ENCODE measurements at regions not wholly inside any gene's neighbourhood (a gene's known extent, or its start where the extent isn't known, plus 50 kb on each side); places are given as distances from the start of the nearest gene placed in this dataset.

- H3K9me3 Mint-ChIP-seq = no peaks in the 10 kb centered on the region
- no peak for ATAC-seq (replicated peaks)
Observed at GRCh38 chr11:122241566-122241965, 125.6 kb upstream of the BLID start.

GRCh38 chr11:122240638-122241037 lies 124.6 kb upstream of the BLID start:
- no peak overlapping the region for H3K27ac Mint-ChIP-seq
- no peak overlapping the region for H3K4me3 Mint-ChIP-seq
- no peaks in the 10 kb centered on the region for H3K9me3 Mint-ChIP-seq
- no peaks in the 10 kb centered on the region for H3K4me1 Mint-ChIP-seq
- H3K27me3 Mint-ChIP-seq = peaks cover 4% of the 10 kb centered on the region
- no peaks in the 10 kb centered on the region for H3K36me3 Mint-ChIP-seq (ENCODE audit: low read depth)
- no peak for ATAC-seq (replicated peaks)

More at GRCh38 chr11:122241566-122241965, 125.6 kb upstream of the BLID start:
- Mint-ChIP-seq H3K4me1 (no peaks in the 10 kb centered on the region), H3K27ac (no peak overlapping the region), H3K27me3 (peaks cover 7% of the 10 kb centered on the region), H3K36me3 (ENCODE audit: low read depth) (no peaks in the 10 kb centered on the region), H3K4me3 (no peak overlapping the region)

- Mint-ChIP-seq H3K36me3 (ENCODE audit: low read depth) (no peaks in the 10 kb centered on the region), H3K9me3 (no peaks in the 10 kb centered on the region), H3K4me1 (no peaks in the 10 kb centered on the region), H3K4me3 (no peak overlapping the region), H3K27ac (no peak overlapping the region), H3K27me3 (no peaks in the 10 kb centered on the region)
- ATAC-seq (replicated peaks) = no peak
Observed at GRCh38 chr11:122235615-122236014, 119.6 kb upstream of the BLID start.

- H3K27me3 Mint-ChIP-seq = no peaks in the 10 kb centered on the region
- ATAC-seq (replicated peaks) = no peak
Observed at GRCh38 chr11:122234780-122235179, 118.8 kb upstream of the BLID start.

GRCh38 chr11:122234257-122234656 lies 118.2 kb upstream of the BLID start:
- ATAC-seq (replicated peaks) = no peak
- no peaks in the 10 kb centered on the region for H3K36me3 Mint-ChIP-seq (ENCODE audit: low read depth)
- H3K4me1 Mint-ChIP-seq = no peaks in the 10 kb centered on the region
- no peaks in the 10 kb centered on the region for H3K27me3 Mint-ChIP-seq
- H3K4me3 Mint-ChIP-seq = no peak overlapping the region
- H3K27ac Mint-ChIP-seq = no peak overlapping the region
- no peaks in the 10 kb centered on the region for H3K9me3 Mint-ChIP-seq

More at GRCh38 chr11:122234780-122235179, 118.8 kb upstream of the BLID start:
- Mint-ChIP-seq H3K9me3 (no peaks in the 10 kb centered on the region), H3K4me3 (no peak overlapping the region), H3K36me3 (ENCODE audit: low read depth) (no peaks in the 10 kb centered on the region), H3K27ac (no peak overlapping the region), H3K4me1 (no peaks in the 10 kb centered on the region)

- Mint-ChIP-seq H3K27me3 (peaks cover under 1% of the 10 kb centered on the region), H3K27ac (no peak overlapping the region), H3K4me3 (no peak overlapping the region), H3K4me1 (no peaks in the 10 kb centered on the region), H3K36me3 (ENCODE audit: low read depth) (no peaks in the 10 kb centered on the region), H3K9me3 (no peaks in the 10 kb centered on the region)
- no peak for ATAC-seq (replicated peaks)
Observed at GRCh38 chr11:122232985-122233384, 117.0 kb upstream of the BLID start.

- Mint-ChIP-seq H3K36me3 (ENCODE audit: low read depth) (no peaks in the 10 kb centered on the region), H3K9me3 (no peaks in the 10 kb centered on the region), H3K4me3 (no peak overlapping the region), H3K27ac (no peak overlapping the region), H3K27me3 (peaks cover 3% of the 10 kb centered on the region), H3K4me1 (no peaks in the 10 kb centered on the region)
- no peak for ATAC-seq (replicated peaks)
Observed at GRCh38 chr11:122230385-122230755, 114.4 kb upstream of the BLID start.

- no peaks in the 10 kb centered on the region for H3K36me3 Mint-ChIP-seq (ENCODE audit: low read depth)
- no peak overlapping the region for H3K27ac Mint-ChIP-seq
- H3K4me1 Mint-ChIP-seq = no peaks in the 10 kb centered on the region
- no peaks in the 10 kb centered on the region for H3K9me3 Mint-ChIP-seq
- peaks cover 4% of the 10 kb centered on the region for H3K27me3 Mint-ChIP-seq
- no peak overlapping the region for H3K4me3 Mint-ChIP-seq
- ATAC-seq (replicated peaks) = no peak
Observed at GRCh38 chr11:122229481-122230384, 113.7 kb upstream of the BLID start.

GRCh38 chr11:122229078-122229477 lies 113.1 kb upstream of the BLID start:
- no peak overlapping the region for H3K4me3 Mint-ChIP-seq
- H3K36me3 Mint-ChIP-seq (ENCODE audit: low read depth) = no peaks in the 10 kb centered on the region
- H3K9me3 Mint-ChIP-seq = no peaks in the 10 kb centered on the region
- H3K4me1 Mint-ChIP-seq = no peaks in the 10 kb centered on the region
- H3K27ac Mint-ChIP-seq = no peak overlapping the region
- peaks cover 9% of the 10 kb centered on the region for H3K27me3 Mint-ChIP-seq
- ATAC-seq (replicated peaks) = no peak

- H3K4me1 Mint-ChIP-seq = no peaks in the 10 kb centered on the region
- H3K36me3 Mint-ChIP-seq (ENCODE audit: low read depth) = no peaks in the 10 kb centered on the region
- no peak overlapping the region for H3K27ac Mint-ChIP-seq
- ATAC-seq (replicated peaks) = no peak
- H3K27me3 Mint-ChIP-seq = peaks cover 9% of the 10 kb centered on the region
- H3K4me3 Mint-ChIP-seq = no peak overlapping the region
- H3K9me3 Mint-ChIP-seq = no peaks in the 10 kb centered on the region
Observed at GRCh38 chr11:122226810-122227379, 110.9 kb upstream of the BLID start.

GRCh38 chr11:122224867-122225266 lies 108.9 kb upstream of the BLID start:
- no peak overlapping the region for H3K4me3 Mint-ChIP-seq
- H3K27me3 Mint-ChIP-seq = peaks cover 9% of the 10 kb centered on the region
- no peak overlapping the region for H3K27ac Mint-ChIP-seq
- no peaks in the 10 kb centered on the region for H3K9me3 Mint-ChIP-seq
- no peaks in the 10 kb centered on the region for H3K4me1 Mint-ChIP-seq
- no peaks in the 10 kb centered on the region for H3K36me3 Mint-ChIP-seq (ENCODE audit: low read depth)
- ATAC-seq (replicated peaks) = no peak

GRCh38 chr11:122220321-122220720 lies 104.3 kb upstream of the BLID start:
- no peaks in the 10 kb centered on the region for H3K9me3 Mint-ChIP-seq

GRCh38 chr11:122219791-122220190 lies 103.8 kb upstream of the BLID start:
- ATAC-seq (replicated peaks) = no peak
- H3K4me1 Mint-ChIP-seq = no peaks in the 10 kb centered on the region
- H3K4me3 Mint-ChIP-seq = no peak overlapping the region
- no peak overlapping the region for H3K27ac Mint-ChIP-seq
- no peaks in the 10 kb centered on the region for H3K9me3 Mint-ChIP-seq
- H3K36me3 Mint-ChIP-seq (ENCODE audit: low read depth) = no peaks in the 10 kb centered on the region
- peaks cover 11% of the 10 kb centered on the region for H3K27me3 Mint-ChIP-seq

More at GRCh38 chr11:122220321-122220720, 104.3 kb upstream of the BLID start:
- Mint-ChIP-seq H3K27me3 (peaks cover 11% of the 10 kb centered on the region), H3K27ac (no peak overlapping the region), H3K36me3 (ENCODE audit: low read depth) (no peaks in the 10 kb centered on the region), H3K4me3 (no peak overlapping the region), H3K4me1 (no peaks in the 10 kb centered on the region)
- ATAC-seq (replicated peaks) = no peak

- ATAC-seq (replicated peaks) = peak; percentile 38
- no peaks in the 10 kb centered on the region for H3K4me1 Mint-ChIP-seq
- no peak overlapping the region for H3K4me3 Mint-ChIP-seq
- no peak overlapping the region for H3K27ac Mint-ChIP-seq
- no peaks in the 10 kb centered on the region for H3K9me3 Mint-ChIP-seq
- H3K27me3 Mint-ChIP-seq = peaks cover 6% of the 10 kb centered on the region
- H3K36me3 Mint-ChIP-seq (ENCODE audit: low read depth) = no peaks in the 10 kb centered on the region
Observed at GRCh38 chr11:122215244-122215992, 99.4 kb upstream of the BLID start.

GRCh38 chr11:122214567-122214966 lies 98.6 kb upstream of the BLID start:
- no peak overlapping the region for H3K27ac Mint-ChIP-seq
- no peaks in the 10 kb centered on the region for H3K36me3 Mint-ChIP-seq (ENCODE audit: low read depth)
- ATAC-seq (replicated peaks) = no peak
- H3K9me3 Mint-ChIP-seq = no peaks in the 10 kb centered on the region
- H3K27me3 Mint-ChIP-seq = peaks cover 6% of the 10 kb centered on the region
- H3K4me1 Mint-ChIP-seq = no peaks in the 10 kb centered on the region
- H3K4me3 Mint-ChIP-seq = no peak overlapping the region

All from activated T-helper 17 cell treated with anti-CD3 and anti-CD28 coated beads, Interleukin-2, amount 50 U/mL, for 72 hours (primary cell).